ENCODE measurements at regions not wholly inside any gene's neighbourhood (a gene's known extent, or its start where the extent isn't known, plus 50 kb on each side); places are given as distances from the start of the nearest gene placed in this dataset.

- no peak for DNase-seq
These were observed 84.2 kb upstream of the IL12A start for GRCh38 chr3:159904455-159904854.

- DNase-seq, result no peak
These were observed 83.7 kb upstream of the IL12A start for GRCh38 chr3:159904911-159905310.

- no peak for DNase-seq
These were observed 80.8 kb upstream of the IL12A start for GRCh38 chr3:159907828-159908227.

GRCh38 chr3:159910991-159911663 is 77.5 kb upstream of the IL12A start:
- DNase-seq, result no peak

- no peak for DNase-seq
These were observed 77.0 kb upstream of the IL12A start for GRCh38 chr3:159911664-159912037.

- DNase-seq, result no peak
These were observed 74.8 kb upstream of the IL12A start for GRCh38 chr3:159913712-159914414.

GRCh38 chr3:159914426-159914825 is 74.2 kb upstream of the IL12A start:
- DNase-seq, result no peak

- no peak for DNase-seq
These were observed 72.6 kb upstream of the IL12A start for GRCh38 chr3:159916052-159916451.

- no peak for DNase-seq
These were observed 71.5 kb upstream of the IL12A start for GRCh38 chr3:159917141-159917540.

GRCh38 chr3:159919873-159920272 is 68.8 kb upstream of the IL12A start:
- DNase-seq, result no peak

GRCh38 chr3:159922193-159922840 is 66.3 kb upstream of the IL12A start:
- DNase-seq, result no peak

- no peak for DNase-seq
These were observed 65.7 kb upstream of the IL12A start for GRCh38 chr3:159922861-159923312.

- no peak for DNase-seq
These were observed 65.3 kb upstream of the IL12A start for GRCh38 chr3:159923336-159923735.

- DNase-seq, result no peak
These were observed 64.7 kb upstream of the IL12A start for GRCh38 chr3:159923956-159924355.

- DNase-seq, result no peak
These were observed 64.2 kb upstream of the IL12A start for GRCh38 chr3:159924411-159924810.

- DNase-seq, result no peak
These were observed 63.4 kb upstream of the IL12A start for GRCh38 chr3:159925248-159925647.

GRCh38 chr3:159926573-159926972 is 62.1 kb upstream of the IL12A start:
- no peak for DNase-seq

- DNase-seq, result no peak
These were observed 60.6 kb upstream of the IL12A start for GRCh38 chr3:159928071-159928491.

GRCh38 chr3:159928666-159929065 is 60.0 kb upstream of the IL12A start:
- DNase-seq, result no peak

GRCh38 chr3:159929171-159930141 is 59.2 kb upstream of the IL12A start:
- peak; percentile 22 for DNase-seq

- DNase-seq, result no peak
These were observed 54.4 kb upstream of the IL12A start for GRCh38 chr3:159934216-159934615.

- no peak for DNase-seq
These were observed 52.1 kb upstream of the IL12A start for GRCh38 chr3:159936541-159936940.
